NCI-H748 (cell line): ENCODE measurements at regions not wholly inside any gene's neighbourhood (a gene's known extent, or its start where the extent isn't known, plus 50 kb on each side); places are given as distances from the start of the nearest gene placed in this dataset.
"Not testable (repeated sequence)": the region's sequence is repeated elsewhere in the genome, so short reads cannot be mapped to it uniquely, and the experiment has no call there.

Experiments used
- DNase-seq: peaks from one replicate; lab custom pipeline; 2025; ENCODE audit not compliant: unreplicated experiment; lab: John Stamatoyannopoulos, UW

DNA sequence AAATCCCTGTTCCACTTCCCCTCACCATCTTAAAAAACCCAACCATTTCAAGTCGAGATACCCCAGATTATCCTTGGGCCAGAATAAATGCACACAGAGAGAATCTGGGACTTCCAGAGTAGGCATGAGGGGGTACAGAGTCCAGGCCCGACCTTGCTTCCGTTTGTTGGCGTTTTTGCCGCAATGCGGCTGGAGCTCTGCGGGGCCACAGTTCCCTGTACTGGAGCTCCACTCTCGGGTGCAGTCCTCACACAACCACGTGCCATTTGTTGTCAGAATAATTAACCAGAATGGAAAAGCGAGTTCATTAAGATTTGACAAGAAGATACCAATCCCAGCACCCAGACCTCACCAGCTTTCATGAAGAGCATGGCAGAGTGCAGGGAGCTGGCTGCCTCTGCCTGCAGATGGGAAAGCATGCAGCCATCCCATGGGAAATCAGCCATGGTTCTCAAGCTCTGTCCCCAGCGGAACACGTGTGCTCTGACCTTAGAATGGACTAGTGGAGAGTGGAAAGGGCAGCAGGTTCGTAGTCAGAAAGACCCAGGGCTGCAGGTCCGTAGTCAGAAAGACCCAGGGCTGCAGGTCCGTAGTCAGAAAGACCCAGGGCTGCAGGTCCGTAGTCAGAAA, 472.8 kb downstream of the EIPR1 start:
- DNase-seq, result no peak

DNA sequence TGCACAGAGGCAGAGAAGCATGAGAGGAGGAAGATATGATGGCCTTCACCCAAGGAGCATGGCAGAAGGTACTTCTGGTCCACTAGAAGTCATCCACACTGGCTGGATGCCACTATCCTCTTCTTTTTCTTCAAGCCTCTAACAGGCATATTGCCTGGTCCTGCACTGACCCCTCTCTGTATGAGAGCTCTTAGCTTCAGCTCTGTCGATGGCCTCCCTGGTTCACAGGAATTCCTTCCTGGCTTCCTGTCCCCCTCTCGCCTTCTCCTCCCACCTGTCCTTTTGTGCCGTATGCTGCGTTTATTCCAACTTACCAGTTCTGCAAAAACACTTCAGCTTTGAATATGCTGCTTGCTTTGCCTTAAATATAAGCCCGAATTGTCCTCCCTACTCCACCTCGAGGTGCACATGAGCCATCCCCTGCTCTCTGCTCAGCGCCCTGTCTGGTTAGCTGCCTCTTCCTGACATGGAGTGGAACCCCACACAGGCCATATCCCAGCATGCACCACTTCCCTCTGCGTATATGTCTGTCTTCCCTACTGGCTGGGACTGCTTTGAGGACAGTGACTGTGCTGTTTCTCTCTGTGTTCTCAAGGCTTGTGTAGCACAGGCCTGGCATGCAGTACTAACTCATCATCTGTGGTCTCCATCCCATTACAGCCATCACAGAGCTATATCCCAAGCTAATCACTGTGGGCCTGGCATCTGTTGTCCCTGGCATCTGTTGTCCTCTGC, 474.9 kb downstream of the EIPR1 start:
- no peak for DNase-seq

DNA sequence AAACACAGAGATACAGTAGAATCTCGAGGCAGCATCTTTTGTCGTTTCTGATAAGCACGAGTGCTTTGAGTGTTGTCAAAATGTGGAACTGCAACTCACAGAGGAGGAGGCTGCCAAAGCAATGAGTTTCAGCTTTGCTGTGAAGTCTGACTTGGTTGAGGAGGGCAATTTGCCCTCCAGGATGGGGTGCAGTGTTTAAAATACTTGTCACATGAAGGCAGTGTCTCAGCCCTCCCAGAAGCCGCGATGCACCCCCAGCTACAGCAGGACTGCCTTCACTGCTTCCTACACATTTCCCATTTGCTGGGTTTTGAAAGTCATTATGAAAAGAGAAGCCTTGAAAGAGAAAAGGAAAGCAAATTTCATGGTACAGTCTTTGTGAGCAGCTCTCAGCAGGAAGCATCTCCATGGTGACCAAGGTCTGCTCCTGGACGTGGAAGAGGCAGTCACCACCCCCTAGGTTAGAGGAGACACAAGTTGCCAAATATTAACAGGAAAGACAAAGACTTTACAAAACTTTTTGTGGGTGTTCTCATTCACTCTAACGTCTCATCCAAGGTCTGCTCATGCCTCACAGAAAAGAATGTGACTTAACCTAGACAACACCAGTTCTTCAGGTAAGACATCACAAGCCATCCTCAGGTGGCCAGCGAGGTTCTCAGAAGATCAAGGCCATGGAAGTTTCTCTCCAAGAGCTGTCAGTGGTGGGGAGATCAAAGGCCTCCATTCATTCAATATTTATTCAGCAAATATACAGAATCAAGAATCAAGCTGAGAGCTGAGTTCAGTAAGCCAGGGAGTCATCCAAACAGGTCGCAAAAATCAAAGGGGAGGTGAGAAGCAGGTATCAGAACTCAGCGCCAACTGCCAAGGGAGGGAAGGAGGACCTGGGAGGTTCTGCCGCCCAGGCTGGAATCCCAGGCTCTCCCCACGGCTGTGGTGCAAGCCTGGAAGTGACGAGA, 476.0 kb downstream of the EIPR1 start:
- DNase-seq, result peak; percentile 36

DNA sequence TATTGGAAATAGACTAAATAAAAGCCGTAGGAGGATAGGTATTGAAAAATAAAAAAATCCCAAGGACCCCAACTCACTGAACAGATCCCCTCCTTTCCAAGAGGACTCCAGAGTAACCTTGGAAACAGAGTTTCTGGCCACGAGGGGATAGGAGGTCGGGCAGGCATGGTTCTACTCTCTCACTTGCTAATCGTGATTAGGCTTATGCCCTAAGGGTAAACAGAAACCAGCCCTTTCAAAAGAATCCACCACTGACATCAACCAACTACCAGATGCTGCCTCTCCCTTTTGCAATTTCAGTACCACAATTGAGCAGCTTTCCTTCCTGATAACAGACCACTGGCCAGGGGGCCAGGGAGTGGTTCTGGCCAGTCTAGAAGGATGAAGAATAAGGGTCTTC, 477.8 kb downstream of the EIPR1 start:
- DNase-seq, result no peak

DNA sequence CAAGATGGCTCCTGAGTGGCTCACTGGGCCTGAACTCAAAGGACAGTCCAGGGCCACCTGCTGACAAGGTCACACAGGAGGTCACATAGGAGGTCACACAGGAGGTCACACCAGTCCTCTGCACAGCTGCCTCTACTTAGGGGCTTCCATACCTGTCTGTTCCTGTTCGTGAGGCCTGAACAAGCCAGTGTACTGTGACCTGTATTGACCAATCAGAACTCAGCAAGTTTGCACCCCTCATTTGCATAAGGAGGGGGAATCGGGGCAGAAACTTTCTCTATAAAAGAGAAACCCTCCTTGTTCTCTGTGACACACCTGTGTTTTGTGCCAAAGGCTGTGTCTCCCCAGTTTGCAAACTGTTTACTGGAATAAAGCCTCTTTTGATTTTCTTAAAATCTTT, 478.9 kb downstream of the EIPR1 start:
- no peak for DNase-seq

DNA sequence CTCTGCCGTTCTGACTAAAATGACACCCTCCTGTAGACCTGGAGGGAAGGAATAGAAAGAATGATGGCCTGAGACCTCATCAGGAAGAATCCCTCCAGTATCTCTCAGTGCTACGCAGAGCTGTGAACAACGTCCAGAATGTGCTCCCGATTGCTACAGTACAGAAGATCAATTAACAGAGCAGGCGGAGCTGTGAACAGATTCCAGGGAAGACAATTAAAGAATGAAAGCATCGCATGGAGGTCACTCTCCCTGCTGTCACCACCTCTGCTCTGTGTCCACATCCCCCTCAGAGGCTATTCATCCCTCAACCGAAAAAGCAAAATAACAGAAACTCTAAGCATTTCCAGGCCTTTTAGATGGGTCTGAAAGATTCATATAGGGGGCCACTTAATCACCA, 481.0 kb downstream of the EIPR1 start:
- no peak for DNase-seq

DNA sequence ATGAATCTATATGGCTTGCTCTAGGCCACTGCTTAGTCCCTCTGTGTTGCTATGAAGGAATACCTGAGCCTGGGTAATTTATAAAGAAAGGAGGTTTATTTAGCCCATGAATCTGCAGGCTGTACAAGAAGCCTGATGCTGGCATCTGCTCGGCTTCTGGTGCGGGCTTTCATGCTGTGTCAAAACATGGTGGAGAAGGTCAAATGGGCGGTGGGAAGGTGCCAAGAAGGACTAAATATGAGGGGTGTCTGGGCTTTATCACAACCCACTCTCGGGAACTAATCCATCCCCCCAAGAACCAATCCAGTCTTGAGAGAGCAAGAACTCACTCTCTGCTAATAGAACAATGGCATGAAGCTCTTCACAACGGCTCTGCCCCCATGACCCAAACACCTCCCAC, 481.6 kb downstream of the EIPR1 start:
- no peak for DNase-seq

DNA sequence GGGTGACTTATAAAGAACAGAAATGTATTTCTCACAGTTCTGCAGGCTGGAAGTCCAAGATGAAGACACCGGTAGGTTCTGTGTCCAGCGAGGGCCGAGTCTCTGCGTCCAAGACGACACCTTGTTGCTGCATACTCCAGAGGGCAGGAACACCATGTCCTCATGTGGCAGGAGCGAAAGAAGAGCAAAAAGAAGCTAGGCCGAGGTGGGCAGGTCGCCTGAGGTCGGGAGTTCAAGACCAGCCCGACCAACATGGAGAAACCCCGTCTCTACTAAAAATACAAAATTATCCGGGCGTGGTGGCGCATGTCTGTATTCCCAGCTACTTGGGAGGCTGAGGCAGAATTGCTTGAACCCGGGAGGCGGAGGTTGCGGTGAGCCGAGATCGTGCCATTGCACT, 483.6 kb downstream of the EIPR1 start:
- DNase-seq, result not testable (repeated sequence)

DNA sequence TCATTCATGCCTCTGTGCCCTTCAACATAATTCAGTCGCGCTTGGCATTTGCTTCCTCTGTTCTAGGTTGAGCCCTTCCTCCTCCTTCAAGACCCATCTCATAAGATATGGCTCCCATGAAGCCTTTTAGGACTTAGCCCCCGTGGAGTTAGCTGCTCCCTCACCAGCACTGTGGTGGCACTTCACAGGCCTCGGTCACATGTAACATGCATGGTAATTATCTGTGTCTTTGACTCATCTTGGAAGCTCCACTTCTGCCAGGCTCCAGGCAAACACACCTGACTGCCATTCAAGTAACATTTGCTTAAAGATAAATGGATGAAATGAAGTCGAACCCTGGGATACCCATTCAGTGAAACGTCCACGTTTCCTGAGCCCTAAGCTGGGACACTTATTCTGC, 484.7 kb downstream of the EIPR1 start:
- DNase-seq, result no peak

DNA sequence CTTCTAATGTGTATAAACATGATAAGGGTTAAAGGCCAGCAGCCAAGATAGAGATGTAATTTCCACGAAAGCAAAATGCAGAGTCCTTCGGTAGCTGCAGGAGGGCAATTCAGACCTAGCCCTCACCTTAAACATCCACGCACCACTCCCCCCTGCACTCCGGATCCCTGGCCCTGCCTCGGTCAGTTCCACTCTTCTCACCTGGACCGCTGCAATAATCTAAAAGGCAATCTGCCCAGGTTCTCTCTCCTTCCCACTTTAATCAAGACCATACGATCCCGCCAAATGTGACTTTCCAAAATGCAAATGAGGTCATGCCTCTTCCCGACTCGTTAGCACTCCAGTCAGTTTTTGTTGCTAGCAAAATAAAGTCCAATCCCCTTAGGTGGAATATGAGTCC, 485.2 kb downstream of the EIPR1 start:
- no peak for DNase-seq

DNA sequence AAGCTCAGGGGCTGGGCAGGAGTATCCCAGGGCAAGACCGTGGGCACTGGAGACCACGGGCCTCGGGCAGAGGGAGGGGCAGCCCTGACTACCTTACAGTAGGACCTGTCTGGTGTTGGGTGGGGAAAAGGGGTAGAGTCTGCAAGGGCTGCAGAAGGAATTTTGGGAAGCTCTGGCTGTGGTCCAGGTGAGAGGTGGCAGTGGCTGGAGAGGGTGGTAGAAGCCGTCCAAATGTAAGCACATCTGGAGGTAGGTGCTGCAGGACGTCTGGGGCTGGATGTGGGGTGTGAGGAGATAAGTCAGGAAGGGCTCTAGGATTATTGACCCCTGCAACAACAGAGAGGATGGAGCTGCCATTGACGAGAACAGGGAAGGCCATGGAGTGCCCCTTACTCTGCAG, 486.7 kb downstream of the EIPR1 start:
- no peak for DNase-seq

DNA sequence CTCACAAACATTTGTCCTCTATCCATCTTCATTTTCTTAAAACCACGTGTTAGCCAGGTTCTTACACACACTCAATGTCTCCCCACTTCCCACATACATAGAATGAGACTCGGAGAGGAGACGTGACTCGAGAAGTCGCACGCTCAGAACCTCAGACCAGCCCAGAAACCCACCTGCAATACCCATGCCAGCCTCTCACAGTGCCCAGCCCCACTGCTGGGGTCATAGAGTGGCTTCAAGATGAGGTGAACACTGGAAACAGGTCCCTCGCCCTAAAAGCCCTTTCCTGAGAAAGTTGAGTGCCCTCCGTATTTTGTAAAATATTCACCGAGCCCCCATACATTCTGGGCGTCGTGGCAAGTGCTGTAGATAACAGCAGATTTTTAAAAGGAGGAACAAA, 487.4 kb downstream of the EIPR1 start:
- no peak for DNase-seq

DNA sequence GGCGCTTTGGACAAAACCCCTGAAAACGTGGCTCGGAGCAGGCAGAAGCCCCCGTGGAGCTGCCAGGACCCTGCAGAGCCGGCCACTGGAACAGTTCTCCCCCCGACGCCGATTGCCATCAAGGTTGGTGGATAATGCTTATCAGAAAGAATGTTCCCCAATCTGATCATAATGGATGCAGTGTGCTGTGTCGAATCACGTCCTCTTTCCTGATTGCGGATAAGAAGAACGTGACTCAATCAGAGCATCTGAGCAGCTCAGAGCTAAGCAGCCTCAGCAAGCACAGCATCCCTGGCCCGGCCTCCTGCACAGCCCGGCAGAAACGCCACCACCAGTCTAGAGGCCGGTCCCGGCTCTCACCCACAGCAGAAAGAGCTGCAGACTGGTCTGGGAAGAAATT, 488.0 kb downstream of the EIPR1 start:
- no peak for DNase-seq

DNA sequence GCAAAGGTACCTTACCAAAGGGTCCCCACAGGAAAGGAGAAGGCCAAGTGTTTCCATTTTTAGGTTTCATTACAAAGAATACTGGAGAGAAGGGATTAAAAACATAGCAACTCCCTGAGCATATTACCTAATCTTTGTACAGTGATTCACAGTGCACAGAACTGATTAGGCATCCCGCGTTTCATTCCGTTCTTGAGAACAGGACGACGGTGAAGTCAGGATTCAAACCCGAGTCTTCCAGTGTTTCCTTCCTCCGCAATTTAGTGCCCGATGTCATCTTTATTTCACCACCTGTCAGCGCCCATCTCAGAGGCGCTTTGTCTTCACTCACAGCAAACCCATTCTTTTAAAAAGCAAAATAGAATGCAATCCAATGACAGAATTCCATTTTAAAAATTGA, 488.5 kb downstream of the EIPR1 start:
- no peak for DNase-seq

DNA sequence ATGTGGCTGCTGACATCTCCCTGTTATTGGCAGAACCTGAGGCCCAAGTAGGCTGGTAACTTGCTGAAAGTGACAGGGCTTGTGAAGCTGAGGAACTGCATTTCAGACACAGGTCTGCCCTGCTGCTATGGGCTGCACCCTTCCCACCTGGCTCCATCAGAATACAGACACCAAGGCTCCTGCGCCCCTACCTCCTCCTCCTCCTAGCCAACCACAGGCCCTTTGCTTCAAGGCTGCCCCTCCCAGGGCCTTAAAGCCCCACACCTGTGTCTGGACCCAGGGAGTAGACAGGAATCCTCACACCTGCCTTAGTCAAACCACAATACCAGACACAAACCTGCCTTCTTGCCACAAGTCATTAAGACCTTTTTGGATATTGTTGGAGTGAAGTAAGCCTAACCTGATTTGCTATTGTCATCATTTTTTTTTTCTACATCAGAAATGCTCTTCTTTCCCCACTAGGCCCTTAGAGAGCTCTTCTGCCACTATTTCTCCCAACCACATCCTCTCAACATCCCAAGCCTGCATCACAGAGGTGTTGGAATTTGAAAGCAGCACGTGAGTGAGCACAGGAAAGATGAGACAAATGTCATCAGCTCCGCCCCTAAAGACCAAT, 489.7 kb downstream of the EIPR1 start:
- no peak for DNase-seq

DNA sequence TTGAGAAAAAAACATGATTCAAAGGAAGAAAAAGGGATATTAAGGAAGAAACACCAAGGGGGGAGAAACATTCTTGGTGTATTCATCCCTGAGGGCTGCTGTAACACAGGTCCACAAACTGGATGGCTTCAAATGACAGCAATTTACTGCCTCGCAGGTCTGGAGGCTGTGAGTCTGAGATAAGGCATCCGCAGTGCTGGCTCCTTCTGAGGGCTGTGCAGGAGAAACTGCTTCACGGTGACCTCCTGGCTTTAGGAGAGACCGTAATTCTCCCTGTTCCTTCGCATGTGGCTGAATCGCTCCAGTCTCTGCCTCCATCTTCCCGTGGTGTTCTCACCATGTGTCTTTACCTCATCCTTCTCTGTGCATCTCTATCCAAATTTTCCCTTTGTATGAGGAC, 490.7 kb downstream of the EIPR1 start:
- DNase-seq, result no peak

DNA sequence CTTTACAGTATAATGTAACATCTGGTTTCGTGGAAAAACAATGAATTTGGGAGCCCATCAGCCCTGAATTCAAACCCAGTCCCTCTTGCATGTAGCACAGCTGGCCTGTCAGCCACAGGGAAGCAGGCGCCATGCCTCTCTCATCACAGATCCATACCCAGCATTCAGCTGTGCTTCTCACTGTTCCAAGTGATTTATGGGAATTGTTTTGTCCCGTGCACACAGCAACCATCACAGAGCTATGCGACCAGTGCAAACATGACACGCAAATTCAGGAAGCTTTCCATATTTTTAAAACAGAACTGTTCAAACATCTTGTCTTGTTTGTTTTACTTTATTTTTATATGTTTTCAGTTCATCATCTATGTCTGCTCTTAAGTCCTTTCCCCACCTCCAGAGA, 496.1 kb downstream of the EIPR1 start:
- DNase-seq, result no peak

DNA sequence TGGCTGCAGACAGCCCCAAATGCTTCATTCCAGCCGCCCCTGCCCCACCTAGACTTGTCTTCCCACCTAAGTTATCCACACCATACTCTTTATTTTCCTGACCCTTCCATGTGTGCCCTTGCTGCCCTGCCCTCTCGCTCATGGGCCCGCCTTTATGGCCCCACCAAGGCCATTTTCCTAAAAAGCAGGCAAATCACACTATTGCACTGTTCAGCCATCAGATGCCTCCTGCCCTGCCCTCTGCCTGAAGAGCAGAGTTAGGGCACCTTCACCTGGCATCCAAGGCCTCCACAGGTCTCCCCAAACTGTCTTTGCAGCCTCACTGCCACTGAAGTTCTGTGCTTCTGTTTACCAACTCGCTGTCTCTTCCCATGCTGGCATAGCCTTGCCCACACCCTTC, 496.7 kb downstream of the EIPR1 start:
- no peak for DNase-seq

DNA sequence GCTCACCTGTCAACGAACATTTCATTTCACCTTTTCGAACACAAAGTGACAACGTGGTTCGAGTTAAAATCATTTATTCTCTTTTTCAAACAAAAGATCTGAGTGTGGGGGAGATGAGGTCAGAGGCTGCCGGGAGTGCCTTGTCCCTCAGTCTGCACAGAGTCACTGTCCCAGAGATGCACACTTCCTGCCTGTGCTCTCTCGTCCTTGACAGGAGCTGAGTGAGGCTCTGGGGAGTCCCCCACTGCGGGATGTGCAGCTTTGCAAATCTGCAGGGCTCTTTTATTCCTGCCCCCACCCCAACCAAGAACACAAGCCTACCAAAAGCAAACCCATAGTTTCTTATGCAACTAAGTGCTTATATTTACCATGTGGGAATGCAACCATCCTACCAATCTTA, 497.8 kb downstream of the EIPR1 start:
- DNase-seq, result no peak

DNA sequence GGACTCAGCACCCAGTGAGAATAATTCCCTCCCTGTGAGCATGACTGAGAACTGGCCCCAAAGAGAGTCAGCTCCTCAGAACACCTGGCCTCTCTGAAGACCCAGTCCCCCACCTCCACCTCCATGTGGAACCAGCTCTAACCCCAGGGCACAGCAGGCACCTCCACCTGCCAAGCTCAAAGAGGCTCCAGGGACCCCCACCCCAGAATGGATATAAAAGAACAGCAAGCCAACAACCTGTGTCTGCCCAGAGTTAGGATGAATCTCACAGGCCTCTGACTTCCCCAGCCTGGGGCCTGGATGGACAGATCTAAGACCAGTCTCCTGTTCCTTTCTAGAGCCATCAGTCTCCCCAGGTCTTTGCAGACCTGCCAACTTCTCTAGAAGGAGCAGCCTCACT, 498.5 kb downstream of the EIPR1 start:
- no peak for DNase-seq

DNA sequence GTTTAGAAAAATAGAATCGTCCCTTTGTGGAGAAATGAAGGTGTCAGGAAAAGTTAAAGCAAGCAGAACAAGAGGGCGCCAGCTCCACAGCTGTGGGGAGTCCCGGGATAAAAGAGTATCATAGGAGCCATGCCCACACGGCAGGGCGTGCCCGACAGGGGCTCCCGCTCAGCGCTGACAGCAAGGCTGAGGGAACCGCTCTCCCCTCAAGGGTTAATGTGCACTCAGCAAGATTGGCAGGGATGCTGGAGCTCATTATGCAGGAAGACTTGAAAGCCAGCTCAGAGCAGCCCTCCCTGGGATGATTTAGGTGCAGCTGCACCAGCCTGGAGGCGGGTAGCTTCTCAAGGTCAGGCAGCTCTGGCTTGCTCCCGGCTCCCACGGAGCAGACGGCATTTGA, 500.2 kb downstream of the EIPR1 start:
- DNase-seq, result no peak
